Activated gamma-delta T cell treated with Interleukin-2 at 50 U/mL for 16 hours (primary cell): ENCODE measurements at regions not wholly inside any gene's neighbourhood (a gene's known extent, or its start where the extent isn't known, plus 50 kb on each side); places are given as distances from the start of the nearest gene placed in this dataset.
"Not testable (repeated sequence)": the region's sequence is repeated elsewhere in the genome, so short reads cannot be mapped to it uniquely, and the experiment has no call there.

Experiments
- DNase-seq: peaks from one replicate; pipeline ENCODE4 v3.0.0-alpha.2; 2020

DNA sequence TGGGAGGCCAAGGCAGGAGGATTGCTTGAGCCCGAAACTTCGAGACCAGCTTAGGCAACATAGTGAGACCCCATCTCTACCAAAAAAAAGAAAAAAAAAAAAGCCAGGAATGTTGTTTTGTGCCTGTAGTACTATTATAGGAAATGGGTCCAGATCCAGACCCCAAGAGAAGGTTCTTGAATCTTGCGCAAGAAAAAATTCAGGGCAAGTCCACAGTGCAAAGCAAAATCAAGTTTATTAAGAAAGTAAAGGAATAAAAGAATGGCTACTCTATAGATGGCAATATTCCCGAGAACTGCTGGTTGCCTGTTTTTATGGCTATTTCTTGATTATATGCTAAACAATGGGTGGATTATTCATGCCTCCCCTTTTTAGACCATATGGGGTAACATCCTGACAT is 51.2 kb upstream of the RDX start:
- no peak for DNase-seq

DNA sequence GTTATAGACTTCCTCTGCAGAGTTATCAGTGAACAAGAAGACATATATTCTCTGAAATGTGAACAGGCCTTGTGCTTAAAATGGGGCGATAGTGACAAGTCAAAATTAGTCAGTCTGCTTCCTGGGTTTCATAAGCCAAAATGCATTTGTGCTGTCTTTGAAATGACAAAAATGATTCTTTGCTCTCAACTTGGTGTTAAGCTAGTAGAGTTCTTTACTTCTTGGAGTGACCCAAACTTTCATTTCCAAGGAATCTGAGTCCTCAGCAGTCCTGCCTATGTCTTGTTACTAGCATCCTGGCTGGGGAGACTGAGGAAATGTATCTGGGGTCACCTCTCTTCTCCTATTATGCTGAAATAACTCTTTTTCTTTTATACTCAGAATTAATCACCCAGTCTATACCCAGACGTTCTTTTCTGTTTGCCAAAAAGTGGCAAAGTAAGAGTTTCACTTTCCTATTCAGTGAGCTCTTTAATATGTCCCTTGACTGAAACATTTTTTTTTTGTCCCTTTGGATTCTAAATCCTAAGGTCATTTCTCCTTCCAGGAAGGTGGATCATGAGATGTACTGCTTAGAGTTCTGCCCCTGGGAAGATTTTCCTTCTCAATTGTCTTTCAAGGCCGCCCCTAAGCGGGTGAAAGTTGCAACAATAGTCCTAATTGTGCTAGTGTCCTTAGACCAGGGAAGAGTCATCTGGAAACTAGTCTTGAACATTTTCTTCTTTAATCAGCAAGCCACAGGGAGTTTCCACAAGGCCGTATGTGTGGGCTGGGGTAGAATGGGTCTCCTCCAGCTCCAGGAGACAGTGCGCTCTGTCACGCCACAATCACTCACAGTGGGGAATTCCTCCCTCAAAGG is 53.0 kb upstream of the RDX start:
- DNase-seq = no peak

DNA sequence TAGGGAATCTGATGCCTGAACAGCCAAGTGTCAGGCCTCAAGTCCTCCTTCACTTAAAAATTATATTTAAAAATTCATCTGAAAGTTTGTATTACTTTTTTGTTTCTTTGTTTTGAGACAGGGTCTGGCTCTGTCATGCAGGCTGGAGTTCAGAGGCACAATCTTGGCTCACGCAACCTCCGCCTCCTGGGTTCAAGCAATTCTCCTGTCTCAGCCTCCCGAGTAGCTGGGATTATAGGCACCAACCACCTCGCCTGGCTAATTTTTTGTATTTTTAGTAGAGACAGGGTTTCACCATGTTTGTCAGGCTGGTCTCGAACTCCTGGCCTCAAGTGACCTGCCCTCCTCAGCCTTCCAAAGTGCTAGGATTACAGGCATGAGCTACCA is 53.6 kb upstream of the RDX start:
- not testable (repeated sequence) for DNase-seq

DNA sequence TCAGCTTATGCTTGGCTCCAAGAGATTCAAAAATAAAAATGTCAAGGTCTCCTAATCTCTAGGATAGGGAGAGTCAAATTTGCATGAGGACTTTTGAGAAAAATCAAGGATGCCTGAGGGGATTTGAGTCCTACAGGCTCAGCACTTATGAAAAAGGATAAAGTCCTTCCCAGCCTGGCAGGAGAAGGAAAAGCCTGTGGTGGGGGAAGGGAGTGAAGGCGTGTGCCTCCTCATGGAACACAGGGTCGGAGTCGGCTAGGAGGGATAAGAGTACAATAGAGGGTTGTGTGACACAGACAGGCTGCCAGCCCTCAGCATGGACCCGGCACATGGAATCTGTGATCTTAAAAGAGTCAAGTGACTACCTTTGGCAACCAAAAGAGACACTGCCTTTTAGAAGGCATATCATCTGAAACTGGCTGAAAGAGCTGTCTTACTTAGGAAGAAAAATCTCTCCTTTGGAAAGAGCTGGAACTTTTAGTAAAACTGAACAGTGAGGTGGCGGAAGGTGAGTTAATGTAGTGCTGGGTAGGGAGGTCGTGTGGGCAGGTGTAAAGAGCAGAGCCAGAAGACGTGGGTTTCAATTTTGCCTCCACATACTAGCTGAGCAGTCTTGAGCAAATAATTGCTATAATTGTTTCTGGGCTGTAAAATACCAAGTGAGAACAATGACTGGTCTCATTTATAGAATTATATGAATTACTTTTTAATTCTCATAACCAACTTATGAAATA is 58.8 kb upstream of the RDX start:
- DNase-seq = no peak

DNA sequence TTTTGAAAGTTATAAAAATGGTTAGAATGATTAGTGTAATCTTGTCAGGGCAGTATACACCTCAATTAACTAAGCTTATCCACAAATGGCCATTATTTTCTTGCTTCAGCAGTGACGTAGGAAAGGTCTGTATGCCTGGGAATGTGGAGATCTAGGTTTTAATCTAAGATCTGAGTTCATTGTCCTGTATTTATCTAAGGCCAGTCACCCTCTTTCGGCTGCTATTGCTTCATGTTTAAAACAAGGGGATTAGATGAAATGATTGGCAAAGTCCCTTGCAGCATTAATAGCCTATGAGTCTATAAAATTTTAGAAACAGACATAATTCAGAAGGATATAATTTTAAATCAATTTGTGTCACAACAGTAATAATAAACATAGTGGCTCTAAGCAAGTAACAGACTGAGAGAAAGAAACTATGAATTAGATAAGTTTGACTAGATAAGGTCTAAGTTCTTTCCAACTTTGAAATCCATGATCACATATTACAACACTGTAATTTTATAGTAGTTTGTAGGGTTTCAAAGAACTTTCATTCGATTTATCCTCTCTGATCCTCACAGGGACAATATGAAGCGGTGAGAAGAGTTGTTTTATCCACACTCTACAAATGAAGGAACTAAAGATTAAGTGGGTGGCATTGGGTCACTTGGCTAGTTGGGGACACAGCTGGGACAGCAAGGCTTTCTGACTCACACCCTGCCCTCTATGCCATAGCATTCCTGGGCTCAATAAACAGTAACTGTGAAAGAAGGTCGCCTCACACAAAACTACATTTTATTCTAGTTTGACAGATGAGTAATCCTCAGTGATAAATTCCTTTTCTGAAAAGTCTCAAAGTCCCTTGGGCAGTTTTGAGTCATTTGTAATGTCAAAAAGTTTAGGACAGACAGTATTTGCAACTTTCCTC is 60.6 kb upstream of the RDX start:
- no peak for DNase-seq

DNA sequence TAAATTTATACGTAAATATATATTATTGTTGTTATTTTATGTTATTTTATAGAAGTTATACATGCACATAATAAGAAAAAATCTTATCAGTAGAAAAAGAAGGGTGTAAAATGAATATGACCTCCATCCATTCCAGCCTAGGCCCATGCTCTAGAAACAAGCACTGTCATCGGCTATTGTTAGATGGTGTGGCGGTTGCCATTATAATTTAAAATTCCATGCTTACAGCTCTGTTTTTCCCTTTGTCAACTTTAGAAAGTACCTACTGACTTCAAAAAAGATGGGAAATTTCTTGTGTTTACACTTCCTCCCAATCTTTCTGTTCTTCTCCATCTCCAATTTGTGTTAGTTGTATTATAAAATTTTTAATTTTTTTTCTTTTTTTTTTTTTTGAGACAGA is 61.9 kb upstream of the RDX start:
- no peak for DNase-seq

DNA sequence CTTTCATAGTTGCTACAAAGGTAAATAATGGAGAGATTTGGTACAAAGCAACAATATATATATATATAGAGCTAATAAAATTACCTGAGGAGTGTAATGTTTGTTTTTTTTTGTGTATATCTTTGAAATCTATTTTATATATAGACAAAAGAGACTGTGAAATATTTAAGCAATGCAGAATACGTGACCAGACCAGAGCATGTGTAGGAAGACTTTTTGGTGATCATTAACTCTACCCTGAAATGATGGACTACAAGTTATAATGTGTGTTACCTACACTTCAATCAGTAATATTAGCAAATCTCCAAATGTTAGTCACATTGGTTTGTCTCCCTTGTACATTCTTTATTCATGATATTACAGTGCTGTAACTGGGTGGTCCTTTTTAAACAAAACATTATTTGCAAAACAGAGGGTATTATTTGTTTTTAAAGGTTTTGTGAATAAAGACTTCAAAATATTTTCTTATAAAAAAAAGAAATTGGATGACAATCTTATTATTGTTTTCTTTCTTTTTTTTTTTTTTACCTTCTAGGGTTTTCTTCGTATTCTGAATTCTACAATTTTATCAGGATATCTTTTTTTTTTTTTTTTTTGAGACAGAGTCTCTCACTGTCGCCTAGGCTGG is 64.5 kb upstream of the RDX start:
- DNase-seq = not testable (repeated sequence)

DNA sequence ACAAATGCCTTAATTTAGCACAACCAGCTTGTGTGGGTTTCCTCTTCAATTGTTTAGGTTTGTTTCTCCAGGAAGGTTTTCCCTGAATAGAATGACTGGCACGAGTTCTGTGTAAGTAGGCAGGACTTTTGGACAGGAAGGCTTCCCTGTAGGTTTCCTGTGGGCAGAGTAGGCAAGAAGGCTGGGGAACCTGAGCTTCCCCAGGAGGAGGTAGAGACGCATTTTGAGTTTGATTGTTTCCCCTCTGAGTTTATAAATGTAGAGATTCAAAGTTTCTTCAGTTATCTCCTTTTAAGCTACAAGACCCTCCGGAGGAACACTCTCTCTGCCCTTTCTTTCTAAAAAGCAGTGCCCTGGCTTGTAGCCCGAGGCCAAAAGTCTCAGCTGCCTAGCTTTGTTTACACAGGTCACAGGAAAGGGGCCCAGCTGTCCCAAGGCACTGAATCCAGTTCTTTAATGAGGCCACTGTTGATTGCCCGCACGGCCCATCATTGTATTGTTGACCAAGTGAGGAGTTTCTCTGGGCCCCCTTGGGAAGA is 66.6 kb upstream of the RDX start:
- no peak for DNase-seq

DNA sequence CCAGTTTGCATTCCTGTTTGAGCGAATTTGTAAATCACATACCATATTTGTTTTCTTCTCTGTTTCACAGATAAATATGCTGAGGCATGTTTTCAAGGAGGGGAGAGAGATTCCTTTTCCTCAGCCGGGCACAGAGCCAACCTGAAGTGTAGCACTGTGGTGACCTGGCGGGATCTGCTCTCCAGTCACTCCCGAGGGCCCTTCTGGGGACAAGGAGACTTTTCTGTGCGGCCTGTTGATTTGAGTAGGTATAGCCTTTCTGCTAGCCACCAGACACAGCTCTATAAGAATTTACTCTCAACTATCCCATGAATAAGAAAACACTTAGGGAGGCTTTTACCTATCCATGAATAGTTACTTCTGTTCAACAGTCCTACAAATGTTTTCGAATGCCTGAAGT is 63.5 kb upstream of the FDX1 start:
- no peak for DNase-seq

DNA sequence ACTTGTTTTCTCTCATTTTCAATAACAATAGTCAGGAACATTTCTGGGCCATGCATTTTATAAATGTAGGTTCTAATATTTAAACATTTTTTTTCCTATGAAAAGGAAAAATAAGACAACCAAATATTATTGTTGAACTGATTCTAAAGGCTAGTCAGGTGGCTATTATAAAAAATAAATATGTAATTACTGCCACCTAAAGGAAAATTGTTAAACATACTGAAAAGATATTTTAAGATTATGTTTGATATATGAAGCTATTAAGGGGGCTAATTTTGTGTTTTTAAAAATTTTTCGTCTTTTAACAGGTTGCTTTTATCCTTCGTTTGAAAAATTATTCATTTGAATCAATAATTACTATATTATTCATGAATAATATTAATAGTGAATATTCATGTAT is 62.2 kb upstream of the FDX1 start:
- DNase-seq = no peak

DNA sequence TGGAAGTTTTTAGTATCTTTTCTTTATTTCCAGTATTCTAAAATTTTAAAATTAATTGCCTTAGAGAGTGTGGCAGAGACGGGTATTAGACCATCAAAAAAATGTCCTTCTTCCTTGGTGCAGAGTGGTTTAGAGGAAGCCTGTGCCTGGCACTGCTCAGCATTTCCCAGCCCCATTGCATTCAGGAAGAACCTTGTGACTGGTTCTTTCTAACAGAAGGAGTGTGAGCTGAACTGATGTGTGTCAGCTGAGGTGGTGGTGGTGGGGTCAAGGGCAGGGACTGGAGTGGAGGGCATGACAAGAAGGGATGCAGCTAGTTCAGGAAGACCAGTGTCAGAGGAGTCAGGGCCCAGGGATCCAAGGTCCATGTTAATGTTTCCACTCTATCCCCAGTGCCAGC is 58.7 kb upstream of the FDX1 start:
- no peak for DNase-seq

DNA sequence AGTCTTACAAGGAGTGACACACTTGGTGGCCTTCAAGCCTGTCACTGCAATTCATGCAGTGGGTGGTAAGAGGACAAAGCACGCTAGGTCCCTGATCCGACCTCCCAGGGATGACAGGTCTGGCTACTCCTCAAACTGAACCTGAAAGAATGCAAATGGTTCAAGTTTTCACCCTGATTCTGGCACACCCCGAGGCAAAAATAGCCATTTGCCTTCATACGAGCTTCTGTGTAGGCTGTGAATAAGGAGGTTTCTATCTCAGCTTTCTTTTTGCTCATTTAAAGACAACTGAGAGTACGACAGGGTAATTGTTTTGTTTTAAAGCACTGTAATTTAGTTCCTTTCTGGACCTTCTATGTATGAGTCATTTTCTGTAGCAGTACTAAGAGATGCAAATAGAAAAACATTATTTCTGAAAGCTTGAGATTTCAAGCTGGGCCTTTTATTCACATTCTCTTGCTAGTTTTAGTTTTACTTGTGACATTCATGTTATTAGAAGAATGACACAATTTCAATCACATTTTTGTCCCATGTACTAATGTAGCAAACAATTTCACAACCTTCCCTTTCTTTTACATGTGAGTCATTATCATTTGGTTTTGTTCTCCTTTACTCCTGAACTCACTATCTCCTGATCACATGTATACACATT is 56.6 kb upstream of the FDX1 start:
- no peak for DNase-seq

DNA sequence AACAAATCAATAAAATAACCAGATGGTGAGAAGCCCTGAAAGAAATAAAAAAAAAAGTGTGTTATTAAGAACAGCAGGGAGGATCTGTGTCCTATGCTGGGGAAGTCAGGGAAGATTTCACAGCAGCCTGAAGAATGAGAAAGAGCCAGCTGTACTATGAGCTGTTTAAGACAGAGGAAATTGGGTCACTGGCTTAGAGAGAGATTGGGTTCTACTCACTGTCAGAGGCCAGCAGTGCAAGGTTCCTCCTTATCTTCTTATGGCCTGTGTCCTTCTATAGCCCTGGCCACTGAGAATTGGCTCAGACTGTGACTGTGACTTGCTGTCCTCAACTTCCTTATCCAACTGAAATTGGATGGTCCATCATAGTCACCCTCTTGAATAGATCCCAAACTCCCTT is 54.8 kb upstream of the FDX1 start:
- DNase-seq = no peak

DNA sequence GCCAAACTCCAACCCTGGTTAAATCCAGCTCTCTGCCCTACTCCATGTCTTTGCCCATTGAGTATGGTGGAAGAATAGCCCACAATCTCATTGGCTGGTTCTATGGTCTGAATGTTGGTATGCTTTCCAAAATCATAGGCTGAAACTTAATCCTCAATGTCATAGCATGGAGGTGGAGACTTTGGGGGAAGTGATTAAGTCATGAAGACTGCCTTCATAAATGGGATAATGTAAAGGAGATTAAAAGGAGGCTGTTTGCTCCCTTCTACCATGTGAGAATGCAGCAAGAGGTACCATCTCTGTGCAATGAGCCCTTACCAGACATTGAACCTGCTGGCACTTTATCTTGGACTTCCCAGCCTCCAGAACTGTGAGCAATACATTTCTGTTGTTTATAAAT is 54.4 kb upstream of the FDX1 start:
- no peak for DNase-seq

DNA sequence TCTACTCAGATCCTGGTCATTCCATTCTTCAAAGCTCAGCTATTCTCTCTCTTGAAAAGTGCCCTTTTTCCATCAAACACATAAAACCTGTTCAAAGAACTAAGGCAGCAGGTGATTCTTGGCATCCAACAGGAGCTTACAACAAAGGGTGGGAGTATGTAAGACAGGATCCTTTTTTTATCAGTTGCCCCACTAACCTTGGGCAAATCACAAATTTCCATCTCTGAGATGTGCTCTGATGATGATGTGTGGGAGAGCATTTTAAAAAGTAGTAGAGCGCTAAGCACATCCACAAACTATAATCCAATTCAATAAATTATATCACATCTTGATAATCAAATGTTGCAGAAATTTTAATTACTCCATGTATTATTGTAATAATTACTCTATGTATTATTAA is 53.7 kb upstream of the FDX1 start:
- no peak for DNase-seq

DNA sequence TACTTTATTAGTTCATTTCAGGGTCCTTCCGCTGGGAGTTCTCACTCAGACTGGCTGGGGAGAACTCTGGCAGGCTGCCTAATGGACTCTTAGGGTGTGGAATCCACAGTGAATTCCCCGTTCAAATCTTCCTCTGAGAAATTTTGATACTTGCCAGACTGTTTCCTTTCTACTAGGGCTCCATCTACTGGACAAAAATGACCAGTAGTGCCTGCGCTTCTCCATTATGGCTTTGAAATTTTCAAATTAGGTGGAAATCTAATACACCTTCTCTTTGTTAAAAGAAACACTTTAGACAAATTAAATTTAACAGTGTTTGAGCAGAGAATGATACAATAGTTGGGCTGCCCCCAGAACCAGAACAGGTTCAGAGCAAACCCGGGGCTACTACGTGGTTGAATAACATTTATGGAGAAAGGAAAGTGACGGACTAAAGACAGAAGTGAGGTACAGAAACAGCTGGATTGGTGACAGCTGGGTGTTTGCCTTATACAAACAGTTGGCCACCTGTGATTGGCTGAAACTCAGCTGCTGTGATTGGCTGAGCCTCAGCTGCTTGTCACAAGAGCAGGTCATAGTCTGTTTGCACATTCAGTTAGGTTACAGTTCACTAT is 52.9 kb upstream of the FDX1 start:
- DNase-seq = peak; percentile 8

DNA sequence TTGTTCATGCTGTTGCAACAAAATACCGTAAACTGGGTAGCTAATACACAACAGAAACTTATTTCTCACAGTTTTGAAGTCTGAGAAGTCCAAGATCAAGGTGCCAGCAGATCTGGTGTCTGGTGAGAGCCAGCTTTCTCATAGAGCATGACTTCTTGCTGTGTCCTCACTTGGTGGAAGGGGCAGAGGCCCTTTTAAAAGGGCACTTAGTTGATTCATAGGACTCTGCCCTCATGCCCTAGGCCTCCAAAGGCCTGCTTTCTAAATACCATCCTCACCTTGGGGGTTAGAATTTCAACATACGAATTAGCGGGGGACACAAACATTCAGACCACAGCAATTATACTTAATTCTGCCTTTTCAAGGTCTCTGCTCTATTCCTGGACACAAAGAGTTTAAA is 52.3 kb upstream of the FDX1 start:
- no peak for DNase-seq

DNA sequence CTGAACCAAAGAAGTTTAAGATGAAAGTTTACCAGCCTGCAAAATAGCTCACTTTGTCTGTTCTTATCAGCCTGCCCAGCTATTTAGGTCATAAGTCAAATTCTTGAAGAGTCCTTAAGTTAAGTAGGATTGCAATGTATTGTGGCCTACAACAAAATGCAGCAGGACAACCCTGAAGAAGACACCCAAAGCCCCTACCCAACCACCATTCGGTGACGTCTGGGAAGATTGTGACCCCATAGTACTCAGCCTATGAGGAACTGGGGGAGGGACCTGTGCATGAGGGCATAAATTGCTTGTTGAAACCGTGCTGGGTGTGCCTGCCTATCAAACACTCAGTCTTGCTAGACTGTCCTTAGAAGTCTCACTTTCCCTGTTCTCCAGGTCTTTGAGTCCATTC is 50.5 kb upstream of the FDX1 start:
- no peak for DNase-seq

DNA sequence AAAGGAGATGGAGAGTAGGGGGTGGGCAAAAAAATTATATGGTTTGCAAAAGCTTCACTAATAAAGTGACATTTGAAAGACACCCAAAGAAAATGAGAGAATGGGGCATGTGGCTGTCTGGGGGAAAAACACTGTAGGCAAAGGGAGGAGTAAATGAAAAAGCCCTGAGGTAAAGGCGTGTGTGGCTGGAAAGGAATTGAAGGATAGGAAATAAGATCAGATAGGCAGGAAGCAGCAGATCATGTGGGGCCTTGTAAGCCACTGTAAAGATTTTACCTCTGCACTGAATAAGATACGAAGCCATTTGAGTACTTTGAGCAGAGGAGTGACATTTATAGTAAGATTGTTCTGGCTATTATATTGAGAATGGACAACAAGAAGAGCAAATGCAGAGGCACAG is 49.8 kb upstream of the FDX1 start:
- DNase-seq = no peak
